Activated B cell treated with CpG ODN at 0.5 μM for 24 hours (primary cell): ENCODE measurements at regions not wholly inside any gene's neighbourhood (a gene's known extent, or its start where the extent isn't known, plus 50 kb on each side); places are given as distances from the start of the nearest gene placed in this dataset.

Experiments used
- ATAC-seq: fragments of 200-7000 bp; cut with Tn5 transposase; one replicate; pipeline ENCODE4 v1.10.0; 2021; ENCODE audit warnings: low read depth, mild to moderate bottlenecking, moderate library complexity
- CTCF ChIA-PET: fragments of 350-600 bp; sonication (Branson Sonifier 250); formaldehyde crosslinking; loops from one replicate; lab custom pipeline; 2021; ENCODE audit warnings: antibody characterized with exemption; lab: Charles Lee
- POLR2A ChIA-PET: fragments of 350-600 bp; sonication (Branson Sonifier 250); formaldehyde crosslinking; loops from one replicate; lab custom pipeline; 2021; ENCODE audit warnings: antibody characterized with exemption; lab: Charles Lee
- DNase-seq: peaks from one replicate; pipeline ENCODE4 v3.0.0; 2022
- H3K27ac Mint-ChIP-seq: one replicate; pipeline ENCODE4 v1.8.0; 2020; ENCODE audit warnings: mixed read lengths
- H3K27me3 Mint-ChIP-seq: one replicate; pipeline ENCODE4 v1.8.0; 2021; ENCODE audit warnings: mixed read lengths
- H3K36me3 Mint-ChIP-seq: one replicate; pipeline ENCODE4 v1.8.0; 2021; ENCODE audit warnings: low read depth, mixed read lengths
- H3K4me1 Mint-ChIP-seq: one replicate; pipeline ENCODE4 v1.8.0; 2021; ENCODE audit warnings: mixed read lengths
- H3K4me3 Mint-ChIP-seq: one replicate; pipeline ENCODE4 v1.8.0; 2020; ENCODE audit warnings: mild to moderate bottlenecking, mixed read lengths
- H3K9me3 Mint-ChIP-seq: one replicate; pipeline ENCODE4 v1.8.0; 2020; ENCODE audit warnings: mixed read lengths
- CTCF ChIP-seq: fragments of 200-600 bp; IDR thresholded peaks from one replicate; pipeline ENCODE4 v1.8.0; 2022; ENCODE audit warnings: antibody characterized with exemption, mild to moderate bottlenecking
- intact Hi-C: fragments of 100-400 bp; cut with micrococcal nuclease; formaldehyde crosslinking; loops from one replicate; pipeline ENCODE4 v1.15.1; 2024

DNA sequence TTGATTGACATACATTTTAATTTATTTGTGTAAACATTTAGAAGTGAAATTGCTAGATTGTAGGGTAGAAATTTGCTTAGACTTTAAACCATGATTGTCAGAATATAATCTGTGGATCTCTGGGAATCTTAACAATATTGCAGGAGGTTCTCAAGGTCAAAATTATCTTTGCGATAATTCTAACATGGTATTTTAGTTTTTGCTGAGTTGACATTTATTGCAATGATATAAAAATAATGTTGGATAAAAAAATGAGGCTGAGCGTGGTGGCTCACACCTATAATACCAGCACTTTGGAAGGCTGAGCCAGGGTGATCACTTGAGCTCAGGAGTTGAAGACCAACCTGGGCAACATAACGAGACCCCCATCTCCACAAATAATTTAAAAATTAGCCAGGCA lies 70.3 kb upstream of the SGCD start:
- ChIA-PET POLR2A (no interaction called here), CTCF (no interaction called here)
- no peak for TF ChIP-seq CTCF
- H3K27me3 Mint-ChIP-seq: no peaks in the 10 kb centered on the region
- H3K4me1 Mint-ChIP-seq: no peaks in the 10 kb centered on the region
- ATAC-seq: no peak
- H3K9me3 Mint-ChIP-seq: no peaks in the 10 kb centered on the region
- no peak overlapping the region for H3K4me3 Mint-ChIP-seq
- no peak overlapping the region for H3K27ac Mint-ChIP-seq
- DNase-seq: no peak
- intact Hi-C loops: no loop called here
- no peaks in the 10 kb centered on the region for H3K36me3 Mint-ChIP-seq

- no peaks in the 10 kb centered on the region for H3K4me1 Mint-ChIP-seq
- no peak overlapping the region for H3K27ac Mint-ChIP-seq
- intact Hi-C loops: no loop called here
- no peaks in the 10 kb centered on the region for H3K36me3 Mint-ChIP-seq
- peaks cover 3% of the 10 kb centered on the region for H3K27me3 Mint-ChIP-seq
- ATAC-seq: no peak
- DNase-seq: no peak
- ChIA-PET POLR2A (no interaction called here), CTCF (no interaction called here)
- H3K4me3 Mint-ChIP-seq: no peak overlapping the region
- H3K9me3 Mint-ChIP-seq: no peaks in the 10 kb centered on the region
- TF ChIP-seq CTCF: no peak
These were observed 68.0 kb upstream of the SGCD start for GRCh38 chr5:156258934-156259333.

- H3K27me3 Mint-ChIP-seq: peaks cover 3% of the 10 kb centered on the region
These were observed 67.3 kb upstream of the SGCD start for GRCh38 chr5:156259618-156260017.

DNA sequence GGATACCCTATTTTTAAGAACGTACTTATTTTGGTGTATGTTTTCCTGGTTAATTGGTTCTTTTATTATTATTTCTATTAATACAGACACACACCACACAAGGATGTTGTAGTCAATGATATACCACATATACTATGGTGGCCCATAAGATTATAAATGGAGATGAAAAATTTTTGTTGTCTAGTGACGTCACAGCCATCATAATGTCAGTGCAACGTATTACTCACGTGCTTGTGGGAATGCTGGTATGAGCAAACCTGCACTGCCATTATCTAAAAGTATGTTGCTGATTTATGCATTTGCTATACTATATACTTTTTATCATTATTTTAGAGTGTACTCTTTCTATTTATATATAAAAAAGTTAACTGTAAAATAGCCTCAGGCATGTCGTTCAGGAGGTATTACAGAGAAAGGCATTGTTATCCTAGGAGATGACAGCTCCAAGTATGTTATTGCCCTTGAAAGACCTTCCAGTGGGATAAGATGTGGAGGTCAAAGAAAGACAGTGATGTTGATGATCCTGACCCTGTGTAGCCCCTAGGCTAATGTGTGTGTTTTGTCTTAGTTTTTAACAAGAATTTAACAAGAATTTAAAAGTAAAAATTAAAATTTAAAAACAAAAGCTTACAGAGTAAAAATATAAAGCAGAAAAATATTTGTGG lies 65.6 kb upstream of the SGCD start:
- Mint-ChIP-seq H3K4me1 (no peaks in the 10 kb centered on the region), H3K9me3 (no peaks in the 10 kb centered on the region), H3K27ac (no peak overlapping the region), H3K4me3 (no peak overlapping the region), H3K27me3 (peaks cover 3% of the 10 kb centered on the region), H3K36me3 (no peaks in the 10 kb centered on the region)
- TF ChIP-seq CTCF: no peak
- intact Hi-C loops: no loop called here
- ChIA-PET POLR2A (no interaction called here), CTCF (no interaction called here)
- ATAC-seq (no peak), DNase-seq (no peak)

More at GRCh38 chr5:156259618-156260017, 67.3 kb upstream of the SGCD start:
- H3K4me3 Mint-ChIP-seq: no peak overlapping the region
- no peak for TF ChIP-seq CTCF
- intact Hi-C loops: no loop called here
- DNase-seq (no peak), ATAC-seq (no peak)
- no peaks in the 10 kb centered on the region for H3K9me3 Mint-ChIP-seq
- no peak overlapping the region for H3K27ac Mint-ChIP-seq
- no peaks in the 10 kb centered on the region for H3K36me3 Mint-ChIP-seq
- ChIA-PET POLR2A (no interaction called here), CTCF (no interaction called here)
- no peaks in the 10 kb centered on the region for H3K4me1 Mint-ChIP-seq

GRCh38 chr5:156271569-156271968 lies 55.4 kb upstream of the SGCD start:
- POLR2A ChIA-PET: no interaction called here
- ATAC-seq (no peak), DNase-seq (no peak)
- intact Hi-C loops: no loop called here
- Mint-ChIP-seq H3K9me3 (peaks cover 9% of the 10 kb centered on the region), H3K4me3 (no peak overlapping the region), H3K4me1 (no peaks in the 10 kb centered on the region), H3K27ac (no peak overlapping the region), H3K36me3 (no peaks in the 10 kb centered on the region), H3K27me3 (no peaks in the 10 kb centered on the region)
- CTCF ChIA-PET: no interaction called here
- no peak for TF ChIP-seq CTCF
